ENCODE measurements at regions not wholly inside any gene's neighbourhood (a gene's known extent, or its start where the extent isn't known, plus 50 kb on each side); places are given as distances from the start of the nearest gene placed in this dataset.

DNA sequence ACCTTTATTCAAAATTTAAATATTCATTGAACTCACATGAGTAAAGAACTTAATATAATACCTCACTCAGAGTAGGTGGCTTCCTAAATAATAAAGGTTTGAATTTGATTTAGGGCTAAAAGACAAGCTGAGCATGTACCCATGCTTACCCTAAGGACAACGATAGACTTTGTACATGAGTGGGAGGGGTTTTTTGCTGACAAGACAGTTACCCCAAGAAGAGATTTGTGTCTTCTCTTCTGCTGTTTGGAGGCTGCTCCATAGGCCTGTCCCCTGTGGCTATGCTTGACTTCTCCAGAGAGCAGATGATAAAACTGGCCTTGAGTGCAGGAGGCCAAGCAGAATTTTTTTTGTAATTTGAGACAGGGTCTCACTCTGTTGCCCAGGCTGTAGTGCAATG lies 383.9 kb downstream of the TMEM182 start:
- no peaks in the 10 kb centered on the region for H3K27me3 ChIP-seq (ENCODE audit: control insufficient read depth, insufficient read depth, low read length)
- H3K4me1 ChIP-seq (ENCODE audit: control insufficient read depth in 2 of 3, insufficient read depth in 2 of 3, low read depth in 1 of 3, low read length in 3 of 3): no peaks in the 10 kb centered on the region
- no peak for FAIRE-seq
- no peak for TF ChIP-seq CTCF (IDR thresholded peaks at IDR 0.05; ENCODE audit: borderline replicate concordance, extremely low read depth, insufficient read depth)
- DNase-seq: no peak
- H3K27ac ChIP-seq (ENCODE audit: low read depth in 2 of 2, low read length in 2 of 2): no peak overlapping the region
- H3K36me3 ChIP-seq (ENCODE audit: control insufficient read depth in 2 of 3, insufficient read depth in 3 of 3, low read length in 3 of 3): no peaks in the 10 kb centered on the region
- no peak overlapping the region for H3K4me3 ChIP-seq (ENCODE audit: low read length in 3 of 3)
- H3K9ac ChIP-seq (ENCODE audit: low read length in 3 of 3): no peak overlapping the region
- intact Hi-C loops (cut with DNase I): no loop called here
- no peaks in the 10 kb centered on the region for H3K9me3 ChIP-seq (ENCODE audit: control insufficient read depth in 2 of 3, insufficient read depth in 1 of 3, low read length in 3 of 3)

DNA sequence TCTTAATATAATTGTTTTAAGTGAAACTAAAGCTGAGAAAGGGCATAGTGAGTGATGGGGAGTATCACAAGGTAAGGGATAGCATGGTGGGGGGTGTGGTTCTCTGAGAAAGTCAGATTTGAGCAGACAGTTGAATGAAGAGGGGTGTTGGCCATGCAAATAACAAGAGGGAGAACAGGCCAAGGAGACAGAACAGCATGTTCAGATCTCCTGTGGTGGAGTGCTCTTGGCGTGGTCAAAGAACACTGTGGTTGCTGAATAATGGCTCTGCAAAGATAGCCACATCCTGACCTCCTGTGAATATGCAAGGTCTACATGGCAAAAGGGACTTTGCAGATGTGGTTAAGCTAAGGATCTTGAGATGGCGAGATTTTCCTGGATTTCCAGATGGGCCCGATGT lies 389.2 kb downstream of the TMEM182 start:
- DNase-seq (no peak), FAIRE-seq (no peak)
- Histone ChIP-seq H3K9me3 (ENCODE audit: control insufficient read depth in 2 of 3, insufficient read depth in 1 of 3, low read length in 3 of 3) (no peaks in the 10 kb centered on the region), H3K4me3 (ENCODE audit: low read length in 3 of 3) (no peak overlapping the region), H3K27ac (ENCODE audit: low read depth in 2 of 2, low read length in 2 of 2) (no peak overlapping the region), H3K36me3 (ENCODE audit: control insufficient read depth in 2 of 3, insufficient read depth in 3 of 3, low read length in 3 of 3) (no peaks in the 10 kb centered on the region), H3K4me1 (ENCODE audit: control insufficient read depth in 2 of 3, insufficient read depth in 2 of 3, low read depth in 1 of 3, low read length in 3 of 3) (no peaks in the 10 kb centered on the region), H3K27me3 (ENCODE audit: control insufficient read depth, insufficient read depth, low read length) (no peaks in the 10 kb centered on the region), H3K9ac (ENCODE audit: low read length in 3 of 3) (no peak overlapping the region)
- no peak for TF ChIP-seq CTCF (IDR thresholded peaks at IDR 0.05; ENCODE audit: borderline replicate concordance, extremely low read depth, insufficient read depth)
- intact Hi-C loops (cut with DNase I): no loop called here

GRCh38 chr2:103152556-103152955 lies 390.7 kb downstream of the TMEM182 start:
- DNase-seq (no peak), FAIRE-seq (no peak)
- H3K4me3 ChIP-seq (ENCODE audit: low read length in 3 of 3): no peak overlapping the region
- intact Hi-C loops (cut with DNase I): no loop called here
- no peak overlapping the region for H3K27ac ChIP-seq (ENCODE audit: low read depth in 2 of 2, low read length in 2 of 2)
- H3K9me3 ChIP-seq (ENCODE audit: control insufficient read depth in 2 of 3, insufficient read depth in 1 of 3, low read length in 3 of 3): no peaks in the 10 kb centered on the region
- no peak overlapping the region for H3K9ac ChIP-seq (ENCODE audit: low read length in 3 of 3)
- no peaks in the 10 kb centered on the region for H3K36me3 ChIP-seq (ENCODE audit: control insufficient read depth in 2 of 3, insufficient read depth in 3 of 3, low read length in 3 of 3)
- no peaks in the 10 kb centered on the region for H3K4me1 ChIP-seq (ENCODE audit: control insufficient read depth in 2 of 3, insufficient read depth in 2 of 3, low read depth in 1 of 3, low read length in 3 of 3)
- no peaks in the 10 kb centered on the region for H3K27me3 ChIP-seq (ENCODE audit: control insufficient read depth, insufficient read depth, low read length)
- no peak for TF ChIP-seq CTCF (IDR thresholded peaks at IDR 0.05; ENCODE audit: borderline replicate concordance, extremely low read depth, insufficient read depth)

GRCh38 chr2:103153580-103154284 lies 391.9 kb downstream of the TMEM182 start:
- no peaks in the 10 kb centered on the region for H3K9me3 ChIP-seq (ENCODE audit: control insufficient read depth in 2 of 3, insufficient read depth in 1 of 3, low read length in 3 of 3)
- no peak overlapping the region for H3K27ac ChIP-seq (ENCODE audit: low read depth in 2 of 2, low read length in 2 of 2)
- intact Hi-C loops (cut with DNase I): no loop called here
- TF ChIP-seq CTCF (IDR thresholded peaks at IDR 0.05; ENCODE audit: borderline replicate concordance, extremely low read depth, insufficient read depth): no peak
- H3K36me3 ChIP-seq (ENCODE audit: control insufficient read depth in 2 of 3, insufficient read depth in 3 of 3, low read length in 3 of 3): no peaks in the 10 kb centered on the region
- FAIRE-seq (no peak), DNase-seq (no peak)
- no peak overlapping the region for H3K4me3 ChIP-seq (ENCODE audit: low read length in 3 of 3)
- H3K4me1 ChIP-seq (ENCODE audit: control insufficient read depth in 2 of 3, insufficient read depth in 2 of 3, low read depth in 1 of 3, low read length in 3 of 3): no peaks in the 10 kb centered on the region
- H3K27me3 ChIP-seq (ENCODE audit: control insufficient read depth, insufficient read depth, low read length): no peaks in the 10 kb centered on the region
- H3K9ac ChIP-seq (ENCODE audit: low read length in 3 of 3): no peak overlapping the region

All from kidney (tissue), 13 donors.